MCF 10A (cell line): ENCODE measurements at regions not wholly inside any gene's neighbourhood (a gene's known extent, or its start where the extent isn't known, plus 50 kb on each side); places are given as distances from the start of the nearest gene placed in this dataset.
"Not testable (repeated sequence)": the region's sequence is repeated elsewhere in the genome, so short reads cannot be mapped to it uniquely, and the experiment has no call there.

Experiments
- BruUV-seq: library from RNA; stranded (reverse); fragments of 400-500 nt; replicated peaks from 2 replicates; lab custom pipeline; 2021; lab: Mats Ljungman, UMichigan
- CTCF ChIA-PET: fragments of 300-600 bp; sonication (Branson Sonifier 250); formaldehyde crosslinking; extraction: SDS; loops from one replicate; lab custom pipeline; 2021; ENCODE audit warnings: antibody characterized with exemption, inconsistent platforms; lab: Yijun Ruan, JAX
- POLR2A ChIA-PET: fragments of 300-600, 350-650 bp; sonication (Branson Sonifier 250); formaldehyde crosslinking; extraction: SDS; loops from one replicate; lab custom pipeline; 2020; ENCODE audit warnings: antibody characterized with exemption, inconsistent platforms; lab: Yijun Ruan, JAX
- DNase-seq: peaks from one replicate; pipeline ENCODE4 v3.0.0-alpha.2; 2018; ENCODE audit not compliant: unreplicated experiment
- H3K27ac Mint-ChIP-seq: one replicate; pipeline ENCODE4 v1.8.0; 2022; ENCODE audit warnings: mild to moderate bottlenecking, low read depth, mixed read lengths; ENCODE audit not compliant: unreplicated experiment
- H3K27me3 Mint-ChIP-seq: one replicate; pipeline ENCODE4 v1.8.0; 2022; ENCODE audit warnings: mixed read lengths; ENCODE audit not compliant: insufficient read depth, unreplicated experiment
- H3K36me3 Mint-ChIP-seq: one replicate; pipeline ENCODE4 v1.8.0; 2022; ENCODE audit warnings: mild to moderate bottlenecking, moderate library complexity, mixed read lengths; ENCODE audit not compliant: insufficient read depth, unreplicated experiment
- H3K4me1 Mint-ChIP-seq: one replicate; pipeline ENCODE4 v1.8.0; 2022; ENCODE audit warnings: mixed read lengths; ENCODE audit not compliant: insufficient read depth, unreplicated experiment
- H3K4me3 Mint-ChIP-seq: one replicate; pipeline ENCODE4 v1.8.0; 2022; ENCODE audit warnings: mild to moderate bottlenecking, moderate library complexity, mixed read lengths; ENCODE audit not compliant: unreplicated experiment
- H3K9me3 Mint-ChIP-seq: one replicate; pipeline ENCODE4 v1.8.0; 2022; ENCODE audit warnings: mixed read lengths; ENCODE audit not compliant: unreplicated experiment
- intact Hi-C: fragments of 100-400 bp; cut with micrococcal nuclease; formaldehyde crosslinking; loops from 2 replicates; pipeline ENCODE4 v1.14.1; 2022
- TF ChIP-seq, protein P1 (sequence below): fragments of 200-600 bp; IDR thresholded peaks from one replicate; pipeline ENCODE4 v1.8.0; 2022; ENCODE audit warnings: antibody characterized with exemption, mild to moderate bottlenecking; ENCODE audit not compliant: unreplicated experiment

DNA sequence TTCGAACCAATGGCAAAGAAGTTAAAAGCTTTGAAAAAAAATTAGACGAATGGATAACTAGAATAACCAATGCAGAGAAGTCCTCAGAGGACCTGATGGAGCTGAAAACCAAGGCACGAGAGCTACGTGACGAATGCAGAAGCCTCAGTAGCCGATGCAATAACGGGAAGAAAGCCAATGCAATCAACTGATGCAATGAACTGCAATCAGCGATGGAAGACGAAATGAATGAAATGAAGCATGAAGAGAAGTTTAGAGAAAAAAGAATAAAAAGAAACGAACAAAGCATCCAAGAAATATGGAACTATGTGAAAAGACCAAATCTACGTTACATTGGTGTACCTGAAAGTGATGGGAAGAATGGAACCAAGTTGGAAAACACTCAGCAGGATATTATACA lies 52.6 kb upstream of the MRPS30 start:
- H3K27me3 Mint-ChIP-seq, POLR2A ChIA-PET, intact Hi-C loops, H3K27ac Mint-ChIP-seq, H3K4me3 Mint-ChIP-seq, H3K4me1 Mint-ChIP-seq, DNase-seq, H3K36me3 Mint-ChIP-seq, BruUV-seq: not testable (repeated sequence)
- peaks cover 12% of the 10 kb centered on the region for H3K9me3 Mint-ChIP-seq
- CTCF ChIA-PET = interaction anchor here (0.8 to 1.7 kb wide), 3 partner anchors 12 to 18 kb away, joined by 4 to 5 read pairs (median 4); no protein-coding TSS in a partner anchor

DNA sequence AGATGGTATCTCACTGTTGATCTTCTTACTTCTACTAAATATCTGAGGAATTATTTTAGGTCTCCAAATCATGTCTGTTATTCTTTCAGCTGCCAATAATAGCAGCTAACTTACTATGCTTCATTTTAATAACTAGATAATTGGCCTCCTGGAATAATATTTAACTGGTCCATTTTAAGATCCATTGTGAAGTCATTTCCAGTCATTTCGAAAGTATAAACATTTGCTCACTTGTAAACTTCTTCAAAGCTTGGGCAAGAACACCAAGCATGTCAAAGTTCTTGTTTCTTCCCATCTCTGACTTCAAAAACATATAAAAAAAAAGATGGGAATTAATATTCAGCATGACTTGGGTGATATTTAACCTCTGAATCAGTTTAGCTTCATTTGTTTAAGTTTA lies 61.4 kb upstream of the MRPS30 start:
- ChIA-PET CTCF (interaction anchor here (0.6 to 1.1 kb wide), 2 partner anchors 17 to 26 kb away, joined by 3 to 4 read pairs; no protein-coding TSS in a partner anchor), POLR2A (interaction anchor here (0.6 to 0.7 kb wide), 2 partner anchors 200 to 214 kb away, joined by 3 read pairs; no protein-coding TSS in a partner anchor)
- Mint-ChIP-seq H3K4me1 (peaks cover 9% of the 10 kb centered on the region), H3K36me3 (no peaks in the 10 kb centered on the region), H3K27me3 (no peaks in the 10 kb centered on the region), H3K9me3 (peaks cover 8% of the 10 kb centered on the region), H3K27ac (no peak overlapping the region), H3K4me3 (no peak overlapping the region)
- BruUV-seq = no TSS peak
- DNase-seq = no peak
- TF ChIP-seq, protein P1, sequence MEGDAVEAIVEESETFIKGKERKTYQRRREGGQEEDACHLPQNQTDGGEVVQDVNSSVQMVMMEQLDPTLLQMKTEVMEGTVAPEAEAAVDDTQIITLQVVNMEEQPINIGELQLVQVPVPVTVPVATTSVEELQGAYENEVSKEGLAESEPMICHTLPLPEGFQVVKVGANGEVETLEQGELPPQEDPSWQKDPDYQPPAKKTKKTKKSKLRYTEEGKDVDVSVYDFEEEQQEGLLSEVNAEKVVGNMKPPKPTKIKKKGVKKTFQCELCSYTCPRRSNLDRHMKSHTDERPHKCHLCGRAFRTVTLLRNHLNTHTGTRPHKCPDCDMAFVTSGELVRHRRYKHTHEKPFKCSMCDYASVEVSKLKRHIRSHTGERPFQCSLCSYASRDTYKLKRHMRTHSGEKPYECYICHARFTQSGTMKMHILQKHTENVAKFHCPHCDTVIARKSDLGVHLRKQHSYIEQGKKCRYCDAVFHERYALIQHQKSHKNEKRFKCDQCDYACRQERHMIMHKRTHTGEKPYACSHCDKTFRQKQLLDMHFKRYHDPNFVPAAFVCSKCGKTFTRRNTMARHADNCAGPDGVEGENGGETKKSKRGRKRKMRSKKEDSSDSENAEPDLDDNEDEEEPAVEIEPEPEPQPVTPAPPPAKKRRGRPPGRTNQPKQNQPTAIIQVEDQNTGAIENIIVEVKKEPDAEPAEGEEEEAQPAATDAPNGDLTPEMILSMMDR = no peak
- intact Hi-C loops = no loop called here

DNA sequence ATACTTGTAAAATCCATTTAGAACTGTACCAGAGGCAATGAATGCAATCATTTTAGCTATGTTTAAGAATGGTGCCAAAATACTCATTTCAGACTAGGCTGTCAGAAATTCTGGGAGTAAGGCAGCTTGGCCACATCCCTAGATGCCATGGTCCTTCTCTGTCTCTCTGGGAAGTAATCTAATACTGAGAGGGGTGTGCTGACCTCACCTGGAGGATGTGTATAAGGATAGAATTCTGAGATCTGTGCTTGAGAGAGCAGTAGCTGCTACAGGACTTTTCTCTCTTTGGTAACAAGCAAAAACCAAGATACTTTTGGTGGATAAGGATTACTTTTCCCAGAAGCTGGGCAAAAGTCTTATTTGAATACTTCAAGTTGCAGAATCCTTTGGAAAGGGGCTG lies 68.1 kb upstream of the MRPS30 start:
- no peaks in the 10 kb centered on the region for H3K9me3 Mint-ChIP-seq
- H3K4me1 Mint-ChIP-seq = peaks cover 5% of the 10 kb centered on the region
- H3K27ac Mint-ChIP-seq = no peak overlapping the region
- POLR2A ChIA-PET = interaction anchor here (0.6 kb wide), 1 partner anchor 109 kb away, joined by 3 read pairs; no protein-coding TSS in a partner anchor
- no peaks in the 10 kb centered on the region for H3K36me3 Mint-ChIP-seq
- BruUV-seq = no TSS peak
- no peak for DNase-seq
- TF ChIP-seq, protein P1 = no peak
- H3K4me3 Mint-ChIP-seq = no peak overlapping the region
- no peaks in the 10 kb centered on the region for H3K27me3 Mint-ChIP-seq
- intact Hi-C loops = no loop called here
- CTCF ChIA-PET = interaction anchor here (1.0 kb wide), 1 partner anchor 1010 kb away, joined by 3 read pairs; no protein-coding TSS in a partner anchor

DNA sequence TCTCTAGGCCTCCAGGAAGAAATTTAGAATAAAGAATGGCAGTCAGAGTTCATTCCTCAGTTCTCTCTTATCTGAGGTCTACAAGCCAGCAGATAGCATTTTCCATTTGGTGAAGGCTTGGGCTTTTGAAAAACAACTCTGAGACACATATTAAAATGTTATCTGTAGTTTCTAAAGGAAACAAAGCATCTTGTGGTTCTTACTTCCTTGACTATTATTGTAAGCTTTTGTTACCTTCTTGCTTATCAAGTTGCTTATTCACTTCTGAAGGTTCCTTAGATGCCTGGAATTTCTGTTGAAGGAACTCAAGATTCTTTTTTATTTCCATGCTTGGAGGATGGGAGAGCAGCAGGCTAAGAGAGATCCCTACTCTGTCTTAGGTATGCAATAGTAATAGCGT lies 79.2 kb upstream of the MRPS30 start:
- intact Hi-C loops = no loop called here
- Mint-ChIP-seq H3K4me1 (no peaks in the 10 kb centered on the region), H3K27ac (no peak overlapping the region), H3K9me3 (no peaks in the 10 kb centered on the region), H3K4me3 (no peak overlapping the region), H3K27me3 (no peaks in the 10 kb centered on the region), H3K36me3 (no peaks in the 10 kb centered on the region)
- POLR2A ChIA-PET = no interaction called here
- CTCF ChIA-PET = no interaction called here
- no peak for DNase-seq
- no TSS peak for BruUV-seq
- TF ChIP-seq, protein P1 = no peak
